Activated CD4-positive, alpha-beta T cell treated with anti-CD3 and anti-CD28 coated beads for 36 hours (primary cell): ENCODE measurements at regions not wholly inside any gene's neighbourhood (a gene's known extent, or its start where the extent isn't known, plus 50 kb on each side); places are given as distances from the start of the nearest gene placed in this dataset.

Experiments
- ATAC-seq: fragments of 200-7000 bp; cut with Tn5 transposase; one replicate; pipeline ENCODE4 v1.10.0; 2021; ENCODE audit warnings: mild to moderate bottlenecking, moderate library complexity
- CTCF ChIA-PET: fragments of 350-600 bp; sonication (Branson Sonifier 250); formaldehyde crosslinking; loops from one replicate; lab custom pipeline; 2021; ENCODE audit warnings: antibody characterized with exemption; lab: Charles Lee
- POLR2A ChIA-PET: fragments of 350-600 bp; sonication (Branson Sonifier 250); formaldehyde crosslinking; loops from one replicate; lab custom pipeline; 2021; ENCODE audit warnings: antibody characterized with exemption, inconsistent platforms; lab: Charles Lee
- DNase-seq: peaks from one replicate; pipeline ENCODE4 v3.0.0-alpha.2; 2020
- H3K27ac Mint-ChIP-seq: one replicate; pipeline ENCODE4 v1.8.0; 2021; ENCODE audit warnings: mixed read lengths
- H3K27me3 Mint-ChIP-seq: one replicate; pipeline ENCODE4 v1.8.0; 2021; ENCODE audit warnings: mixed read lengths
- H3K36me3 Mint-ChIP-seq: one replicate; pipeline ENCODE4 v1.8.0; 2021; ENCODE audit warnings: low read depth, mixed read lengths
- H3K4me1 Mint-ChIP-seq: one replicate; pipeline ENCODE4 v1.8.0; 2021; ENCODE audit warnings: mixed read lengths
- H3K4me3 Mint-ChIP-seq: one replicate; pipeline ENCODE4 v1.8.0; 2021; ENCODE audit warnings: mild to moderate bottlenecking, moderate library complexity, mixed read lengths
- H3K9me3 Mint-ChIP-seq: one replicate; pipeline ENCODE4 v1.8.0; 2021; ENCODE audit warnings: low read depth, mixed read lengths
- intact Hi-C, 2 experiments: fragments of 100-400 bp; cut with DNase I in 1 of 2; cut with micrococcal nuclease in 1 of 2; formaldehyde crosslinking; loops; one replicate each; pipeline versions ENCODE4 v1.14.2 to v1.15.1; 2022 to 2024; cut with DNase I, micrococcal nuclease

GRCh38 chr18:66346833-66347588 is 256.9 kb downstream of the CDH19 start:
- H3K9me3 Mint-ChIP-seq = no peaks in the 10 kb centered on the region
- intact Hi-C loops = no loop called here
- H3K4me1 Mint-ChIP-seq = no peaks in the 10 kb centered on the region
- no peak overlapping the region for H3K27ac Mint-ChIP-seq
- POLR2A ChIA-PET = no interaction called here
- CTCF ChIA-PET = no interaction called here
- no peak for DNase-seq
- H3K4me3 Mint-ChIP-seq = no peak overlapping the region
- H3K36me3 Mint-ChIP-seq = no peaks in the 10 kb centered on the region
- H3K27me3 Mint-ChIP-seq = no peaks in the 10 kb centered on the region
- ATAC-seq = no peak

DNA sequence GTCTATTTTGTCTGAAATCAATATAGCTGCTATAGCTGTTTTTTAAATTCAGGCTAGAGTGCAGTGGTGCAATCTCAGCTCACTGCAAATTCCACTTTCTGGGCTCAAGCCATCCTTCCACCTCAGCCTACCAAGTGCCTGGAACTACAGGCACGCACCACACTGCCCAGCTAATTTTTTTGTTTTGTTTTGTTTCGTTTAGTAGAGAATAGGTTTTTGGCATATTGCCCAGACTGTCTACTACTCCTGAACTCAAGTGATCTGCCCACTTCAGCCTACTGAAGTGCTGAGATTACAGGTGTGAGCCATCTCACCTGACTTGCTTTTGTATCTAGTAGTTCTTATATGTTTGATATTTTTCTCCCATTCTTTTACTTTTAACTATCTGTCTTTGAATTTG is 259.7 kb downstream of the CDH19 start:
- ChIA-PET POLR2A (no interaction called here), CTCF (no interaction called here)
- DNase-seq (no peak), ATAC-seq (no peak)
- no peak overlapping the region for H3K27ac Mint-ChIP-seq
- no peak overlapping the region for H3K4me3 Mint-ChIP-seq
- intact Hi-C loops = no loop called here
- no peaks in the 10 kb centered on the region for H3K27me3 Mint-ChIP-seq
- H3K4me1 Mint-ChIP-seq = no peaks in the 10 kb centered on the region
- H3K9me3 Mint-ChIP-seq = no peaks in the 10 kb centered on the region
- H3K36me3 Mint-ChIP-seq = no peaks in the 10 kb centered on the region

DNA sequence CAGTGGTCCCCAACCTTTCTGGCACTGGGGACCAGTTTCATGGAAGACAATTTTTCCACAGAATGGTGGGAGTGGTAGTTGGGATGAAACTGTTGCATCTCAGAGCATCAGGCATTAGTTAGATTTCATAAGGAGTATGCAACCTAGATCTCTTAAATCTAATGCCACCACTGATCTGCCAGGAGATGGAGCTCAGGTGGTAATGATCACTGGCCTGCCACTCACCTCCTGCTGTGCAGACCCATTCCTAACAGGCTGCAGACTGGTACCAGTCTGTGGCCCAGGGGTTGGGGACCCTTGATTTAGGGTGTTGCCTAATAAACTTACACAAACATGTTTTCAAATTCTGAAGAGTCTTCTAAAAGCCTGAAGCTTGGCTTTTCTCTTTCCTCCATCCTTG is 261.3 kb downstream of the CDH19 start:
- H3K4me1 Mint-ChIP-seq = no peaks in the 10 kb centered on the region
- no peak for ATAC-seq

GRCh38 chr18:66334534-66334933 is 269.4 kb downstream of the CDH19 start:
- H3K27ac Mint-ChIP-seq = no peak overlapping the region
- DNase-seq = no peak
- ATAC-seq = no peak
- ChIA-PET CTCF (no interaction called here), POLR2A (no interaction called here)
- no peaks in the 10 kb centered on the region for H3K27me3 Mint-ChIP-seq
- H3K4me1 Mint-ChIP-seq = no peaks in the 10 kb centered on the region
- no peak overlapping the region for H3K4me3 Mint-ChIP-seq
- no peaks in the 10 kb centered on the region for H3K36me3 Mint-ChIP-seq
- H3K9me3 Mint-ChIP-seq = peaks cover 8% of the 10 kb centered on the region
- intact Hi-C loops = no loop called here

More for the DNA sequence above, 261.3 kb downstream of the CDH19 start:
- intact Hi-C loops = no loop called here
- Mint-ChIP-seq H3K27me3 (no peaks in the 10 kb centered on the region), H3K27ac (no peak overlapping the region), H3K4me3 (no peak overlapping the region), H3K9me3 (peaks cover 1% of the 10 kb centered on the region), H3K36me3 (no peaks in the 10 kb centered on the region)
- ChIA-PET POLR2A (no interaction called here), CTCF (no interaction called here)
- no peak for DNase-seq

GRCh38 chr18:66329716-66330115 is 274.2 kb downstream of the CDH19 start:
- intact Hi-C loops = no loop called here
- ATAC-seq = no peak
- H3K9me3 Mint-ChIP-seq = peaks cover 1% of the 10 kb centered on the region

DNA sequence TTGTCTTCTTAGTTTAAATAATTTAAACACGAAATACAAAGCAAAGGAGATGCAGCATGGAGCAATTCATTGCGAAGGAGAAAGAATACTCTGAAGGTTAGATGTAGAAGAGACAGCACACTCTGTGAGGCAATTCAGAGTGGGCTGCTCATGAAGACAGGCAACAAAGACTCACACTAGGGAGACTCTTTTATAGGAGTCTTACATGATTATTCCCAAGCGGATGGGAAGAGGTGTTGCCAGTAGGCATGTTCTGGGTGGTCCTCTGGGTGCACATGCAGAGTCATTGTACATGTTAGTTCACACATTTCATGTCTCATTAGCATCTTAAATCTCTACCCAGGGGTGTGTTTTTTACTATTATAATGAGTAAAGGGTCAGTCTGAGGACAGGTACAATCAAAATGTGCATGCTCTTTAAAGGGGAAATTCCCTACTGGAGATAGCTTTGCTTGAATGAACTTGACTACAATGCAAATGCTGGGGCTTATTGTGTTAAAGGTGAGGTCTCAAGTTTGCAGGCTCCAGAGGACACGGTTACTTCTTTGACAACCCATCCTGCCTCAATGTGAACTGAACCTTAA is 275.5 kb downstream of the CDH19 start:
- intact Hi-C loops = no loop called here
- Mint-ChIP-seq H3K36me3 (no peaks in the 10 kb centered on the region), H3K27ac (no peak overlapping the region), H3K9me3 (peaks cover 1% of the 10 kb centered on the region), H3K4me3 (no peak overlapping the region), H3K4me1 (no peaks in the 10 kb centered on the region), H3K27me3 (no peaks in the 10 kb centered on the region)
- ChIA-PET POLR2A (no interaction called here), CTCF (no interaction called here)
- no peak for ATAC-seq
- DNase-seq = no peak

More at GRCh38 chr18:66329716-66330115, 274.2 kb downstream of the CDH19 start:
- H3K4me1 Mint-ChIP-seq = no peaks in the 10 kb centered on the region
- POLR2A ChIA-PET = no interaction called here
- H3K27me3 Mint-ChIP-seq = no peaks in the 10 kb centered on the region
- CTCF ChIA-PET = interaction anchor here (0.6 kb wide), 1 partner anchor 842 kb away, joined by 3 read pairs; no protein-coding TSS in a partner anchor
- H3K4me3 Mint-ChIP-seq = no peak overlapping the region
- H3K27ac Mint-ChIP-seq = no peak overlapping the region
- no peak for DNase-seq
- no peaks in the 10 kb centered on the region for H3K36me3 Mint-ChIP-seq

DNA sequence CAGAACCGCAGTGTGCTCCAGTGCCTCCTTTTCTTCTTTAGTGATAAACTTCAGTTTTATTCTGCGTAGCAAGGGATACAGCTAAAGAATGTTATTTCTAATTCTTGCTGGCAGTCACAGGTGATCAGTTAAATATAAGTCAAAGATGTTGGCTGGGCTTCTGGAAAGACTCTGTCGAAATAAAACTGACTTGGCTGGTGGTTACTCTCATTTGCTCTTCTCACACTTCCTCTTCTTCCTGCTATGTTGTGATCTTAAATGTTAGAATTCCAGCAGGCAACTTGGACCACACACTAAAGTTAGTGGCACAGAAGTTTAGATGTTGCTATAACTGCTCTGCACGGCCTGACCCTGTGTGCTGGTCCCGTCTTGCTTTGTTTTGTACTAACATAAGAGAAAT is 278.6 kb downstream of the CDH19 start:
- Mint-ChIP-seq H3K27me3 (no peaks in the 10 kb centered on the region), H3K4me3 (no peak overlapping the region), H3K4me1 (no peaks in the 10 kb centered on the region), H3K9me3 (no peaks in the 10 kb centered on the region), H3K36me3 (no peaks in the 10 kb centered on the region), H3K27ac (no peak overlapping the region)
- ATAC-seq (no peak), DNase-seq (no peak)
- ChIA-PET POLR2A (no interaction called here), CTCF (no interaction called here)
- intact Hi-C loops = no loop called here

DNA sequence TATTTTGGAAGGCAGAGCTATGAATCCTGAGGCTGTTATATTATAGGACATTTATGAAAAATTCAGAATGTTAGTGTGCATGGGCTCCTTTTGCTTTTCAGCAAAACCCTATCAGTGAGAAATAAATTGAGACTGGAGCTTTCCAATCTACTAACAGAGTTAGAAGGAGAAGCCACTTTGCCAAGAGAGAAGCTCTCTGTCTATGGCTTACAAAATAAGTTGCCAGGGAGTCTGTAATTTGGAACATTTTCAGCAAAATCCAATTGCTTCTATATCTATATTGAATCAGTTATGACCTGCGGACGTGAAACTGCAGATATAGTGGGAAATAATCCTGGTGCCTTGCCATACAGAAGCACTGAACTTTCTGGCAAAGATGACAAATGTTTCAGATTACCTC is 279.3 kb downstream of the CDH19 start:
- Mint-ChIP-seq H3K9me3 (no peaks in the 10 kb centered on the region), H3K27me3 (no peaks in the 10 kb centered on the region), H3K27ac (no peak overlapping the region), H3K4me3 (no peak overlapping the region), H3K36me3 (no peaks in the 10 kb centered on the region), H3K4me1 (no peaks in the 10 kb centered on the region)
- ChIA-PET POLR2A (no interaction called here), CTCF (no interaction called here)
- ATAC-seq (no peak), DNase-seq (no peak)
- intact Hi-C loops = no loop called here

DNA sequence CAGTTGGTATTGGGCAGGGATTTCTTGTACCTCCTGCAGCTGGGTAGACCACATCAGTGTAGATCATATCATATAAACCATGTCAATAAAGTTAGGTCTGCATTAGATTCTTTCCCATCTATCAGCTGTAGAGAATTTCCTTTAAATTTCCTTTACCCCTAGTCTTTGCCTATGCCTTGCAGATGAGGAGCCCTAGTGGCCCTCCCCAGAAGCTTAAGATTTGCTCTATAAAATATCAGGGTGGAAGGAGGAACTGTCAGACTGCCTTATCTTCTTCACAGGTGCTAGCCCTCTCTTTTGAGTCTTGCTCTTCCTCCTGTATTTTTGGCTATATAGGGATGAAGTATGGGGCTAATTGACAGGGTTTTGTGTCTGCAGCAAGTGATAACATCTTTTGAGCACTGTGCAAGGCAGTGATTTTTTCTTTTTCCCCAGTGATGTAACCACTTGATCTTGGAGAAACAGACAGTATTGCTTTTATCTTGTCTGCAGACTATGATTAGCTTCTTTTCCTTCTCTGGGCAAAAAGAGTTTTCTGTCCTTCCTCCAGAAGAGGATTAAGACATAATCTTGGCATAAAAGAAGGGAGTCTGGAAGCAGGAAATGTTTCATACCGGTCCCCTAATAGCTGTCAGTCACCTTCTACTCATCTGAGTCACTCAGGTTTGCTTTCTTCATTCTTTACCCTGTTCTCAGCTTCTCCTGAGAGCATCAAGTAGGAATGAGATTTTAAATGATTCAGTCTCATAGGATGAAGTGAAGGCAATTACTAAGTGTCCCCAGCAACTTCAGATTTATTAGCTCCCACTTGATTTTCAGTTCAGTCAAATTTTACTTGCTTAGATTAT is 286.4 kb downstream of the CDH19 start:
- CTCF ChIA-PET = interaction anchor here (0.6 kb wide), 1 partner anchor 109 kb away, joined by 3 read pairs; no protein-coding TSS in a partner anchor
- POLR2A ChIA-PET = no interaction called here
- Mint-ChIP-seq H3K27me3 (no peaks in the 10 kb centered on the region), H3K9me3 (no peaks in the 10 kb centered on the region), H3K4me3 (no peak overlapping the region), H3K36me3 (no peaks in the 10 kb centered on the region), H3K4me1 (no peaks in the 10 kb centered on the region), H3K27ac (no peak overlapping the region)
- intact Hi-C loops = no loop called here
- no peak for ATAC-seq
- no peak for DNase-seq

GRCh38 chr18:66316701-66317100 is 287.2 kb downstream of the CDH19 start:
- intact Hi-C loops = no loop called here
- no peak for DNase-seq
- no peak overlapping the region for H3K4me3 Mint-ChIP-seq
- no peak for ATAC-seq
- POLR2A ChIA-PET = no interaction called here
- H3K4me1 Mint-ChIP-seq = no peaks in the 10 kb centered on the region
- H3K36me3 Mint-ChIP-seq = no peaks in the 10 kb centered on the region
- CTCF ChIA-PET = no interaction called here
- no peak overlapping the region for H3K27ac Mint-ChIP-seq
- no peaks in the 10 kb centered on the region for H3K9me3 Mint-ChIP-seq
- no peaks in the 10 kb centered on the region for H3K27me3 Mint-ChIP-seq

GRCh38 chr18:66300141-66300540 is 303.7 kb downstream of the CDH19 start:
- H3K9me3 Mint-ChIP-seq = peaks cover 7% of the 10 kb centered on the region
- no peak for DNase-seq
- H3K36me3 Mint-ChIP-seq = no peaks in the 10 kb centered on the region
- intact Hi-C loops = no loop called here
- POLR2A ChIA-PET = no interaction called here
- no peak overlapping the region for H3K27ac Mint-ChIP-seq
- no peaks in the 10 kb centered on the region for H3K27me3 Mint-ChIP-seq
- no peak overlapping the region for H3K4me3 Mint-ChIP-seq
- ATAC-seq = no peak
- CTCF ChIA-PET = no interaction called here
- H3K4me1 Mint-ChIP-seq = no peaks in the 10 kb centered on the region

GRCh38 chr18:66280470-66280869 is 323.4 kb downstream of the CDH19 start:
- no peaks in the 10 kb centered on the region for H3K36me3 Mint-ChIP-seq
- intact Hi-C loops = no loop called here
- DNase-seq (no peak), ATAC-seq (no peak)
- ChIA-PET CTCF (no interaction called here), POLR2A (no interaction called here)
- no peaks in the 10 kb centered on the region for H3K27me3 Mint-ChIP-seq
- H3K4me3 Mint-ChIP-seq = no peak overlapping the region
- H3K4me1 Mint-ChIP-seq = no peaks in the 10 kb centered on the region
- H3K9me3 Mint-ChIP-seq = no peaks in the 10 kb centered on the region
- no peak overlapping the region for H3K27ac Mint-ChIP-seq
